ES-I3 (cell line): ENCODE measurements at regions not wholly inside any gene's neighbourhood (a gene's known extent, or its start where the extent isn't known, plus 50 kb on each side); places are given as distances from the start of the nearest gene placed in this dataset.

Source experiments
- H3K36me3 ChIP-seq: 2 replicates; pipeline ENCODE4 v1.6.1; 2013; ENCODE audit warnings: mild to moderate bottlenecking, low read length, control low read depth, moderate library complexity; ENCODE audit not compliant: insufficient read depth
- H3K4me1 ChIP-seq: 2 replicates; pipeline ENCODE4 v1.6.1; 2013; ENCODE audit warnings: mild to moderate bottlenecking, control low read depth, low read length; ENCODE audit not compliant: insufficient read depth
- H3K9ac ChIP-seq: 2 replicates; pipeline ENCODE4 v1.6.1; 2013; ENCODE audit warnings: low read depth, mild to moderate bottlenecking, low read length, moderate library complexity
- H3K9me3 ChIP-seq: 2 replicates; pipeline ENCODE4 v1.6.1; 2013; ENCODE audit warnings: mild to moderate bottlenecking, low read length, moderate library complexity; ENCODE audit not compliant: control insufficient read depth, insufficient read depth

DNA sequence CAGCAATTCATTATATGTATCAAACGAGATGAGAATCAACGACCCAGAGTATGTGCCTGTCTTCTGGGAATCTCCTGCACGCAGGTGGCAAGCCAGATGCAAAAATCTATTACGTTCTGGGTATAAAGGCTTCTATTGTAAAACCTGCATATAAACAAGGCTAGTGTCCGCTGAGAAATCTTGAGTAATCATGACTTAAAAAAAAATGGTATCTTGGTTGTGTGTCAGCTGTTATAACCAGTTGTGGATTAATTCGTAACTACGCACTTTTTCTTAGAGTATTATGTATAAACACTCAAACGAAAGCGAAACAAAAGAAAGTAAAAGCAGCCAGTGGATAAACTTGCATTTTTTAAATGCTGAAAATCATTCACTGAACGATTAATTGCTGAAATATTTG, 509.1 kb downstream of the RSL24D1 start:
- no peaks in the 10 kb centered on the region for H3K4me1 ChIP-seq
- H3K9ac ChIP-seq, result no peak overlapping the region
- no peaks in the 10 kb centered on the region for H3K36me3 ChIP-seq
- H3K9me3 ChIP-seq, result no peaks in the 10 kb centered on the region
